Glomerular visceral epithelial cell (primary cell): ENCODE measurements at regions not wholly inside any gene's neighbourhood (a gene's known extent, or its start where the extent isn't known, plus 50 kb on each side); places are given as distances from the start of the nearest gene placed in this dataset.
"Not testable (repeated sequence)": the region's sequence is repeated elsewhere in the genome, so short reads cannot be mapped to it uniquely, and the experiment has no call there.

Experiments used
- DNase-seq: peaks from one replicate; pipeline ENCODE4 v3.0.0-alpha.2; 2016; ENCODE audit errors: extremely low spot score

- DNase-seq: no peak
Measured at GRCh38 chr14:25699981-25700380, 650.0 kb upstream of the STXBP6 start.

- DNase-seq: no peak
Measured at GRCh38 chr14:25698111-25698510, 648.2 kb upstream of the STXBP6 start.

GRCh38 chr14:25696176-25696575 is 646.2 kb upstream of the STXBP6 start:
- no peak for DNase-seq

- DNase-seq: no peak
Measured at GRCh38 chr14:25685004-25685403, 635.1 kb upstream of the STXBP6 start.

- no peak for DNase-seq
Measured at GRCh38 chr14:25680934-25681333, 631.0 kb upstream of the STXBP6 start.

GRCh38 chr14:25680511-25680910 is 630.6 kb upstream of the STXBP6 start:
- DNase-seq: not testable (repeated sequence)

- no peak for DNase-seq
Measured at GRCh38 chr14:25677111-25677510, 627.2 kb upstream of the STXBP6 start.

- no peak for DNase-seq
Measured at GRCh38 chr14:25667387-25667786, 617.4 kb upstream of the STXBP6 start.

GRCh38 chr14:25666877-25667276 is 616.9 kb upstream of the STXBP6 start:
- DNase-seq: no peak

- DNase-seq: no peak
Measured at GRCh38 chr14:25658988-25659387, 609.0 kb upstream of the STXBP6 start.

GRCh38 chr14:25630447-25630846 is 580.5 kb upstream of the STXBP6 start:
- no peak for DNase-seq

- no peak for DNase-seq
Measured at GRCh38 chr14:25628978-25629377, 579.0 kb upstream of the STXBP6 start.

- no peak for DNase-seq
Measured at GRCh38 chr14:25628390-25628789, 578.4 kb upstream of the STXBP6 start.

- no peak for DNase-seq
Measured at GRCh38 chr14:25626986-25627385, 577.0 kb upstream of the STXBP6 start.

GRCh38 chr14:25622763-25623162 is 572.8 kb upstream of the STXBP6 start:
- no peak for DNase-seq

GRCh38 chr14:25620515-25620914 is 570.6 kb upstream of the STXBP6 start:
- DNase-seq: no peak

- DNase-seq: no peak
Measured at GRCh38 chr14:25615174-25615573, 565.2 kb upstream of the STXBP6 start.

GRCh38 chr14:25607192-25607591 is 557.2 kb upstream of the STXBP6 start:
- DNase-seq: no peak

GRCh38 chr14:25602106-25602505 is 552.2 kb upstream of the STXBP6 start:
- DNase-seq: no peak

GRCh38 chr14:25588751-25589150 is 538.8 kb upstream of the STXBP6 start:
- no peak for DNase-seq

GRCh38 chr14:25574628-25575325 is 524.8 kb upstream of the STXBP6 start:
- DNase-seq: no peak

GRCh38 chr14:25570483-25570882 is 520.5 kb upstream of the STXBP6 start:
- DNase-seq: no peak

GRCh38 chr14:25557466-25557865 is 507.5 kb upstream of the STXBP6 start:
- DNase-seq: no peak

GRCh38 chr14:25552826-25553225 is 502.9 kb upstream of the STXBP6 start:
- DNase-seq: no peak
